ENCODE measurements at regions not wholly inside any gene's neighbourhood (a gene's known extent, or its start where the extent isn't known, plus 50 kb on each side); places are given as distances from the start of the nearest gene placed in this dataset.

DNA sequence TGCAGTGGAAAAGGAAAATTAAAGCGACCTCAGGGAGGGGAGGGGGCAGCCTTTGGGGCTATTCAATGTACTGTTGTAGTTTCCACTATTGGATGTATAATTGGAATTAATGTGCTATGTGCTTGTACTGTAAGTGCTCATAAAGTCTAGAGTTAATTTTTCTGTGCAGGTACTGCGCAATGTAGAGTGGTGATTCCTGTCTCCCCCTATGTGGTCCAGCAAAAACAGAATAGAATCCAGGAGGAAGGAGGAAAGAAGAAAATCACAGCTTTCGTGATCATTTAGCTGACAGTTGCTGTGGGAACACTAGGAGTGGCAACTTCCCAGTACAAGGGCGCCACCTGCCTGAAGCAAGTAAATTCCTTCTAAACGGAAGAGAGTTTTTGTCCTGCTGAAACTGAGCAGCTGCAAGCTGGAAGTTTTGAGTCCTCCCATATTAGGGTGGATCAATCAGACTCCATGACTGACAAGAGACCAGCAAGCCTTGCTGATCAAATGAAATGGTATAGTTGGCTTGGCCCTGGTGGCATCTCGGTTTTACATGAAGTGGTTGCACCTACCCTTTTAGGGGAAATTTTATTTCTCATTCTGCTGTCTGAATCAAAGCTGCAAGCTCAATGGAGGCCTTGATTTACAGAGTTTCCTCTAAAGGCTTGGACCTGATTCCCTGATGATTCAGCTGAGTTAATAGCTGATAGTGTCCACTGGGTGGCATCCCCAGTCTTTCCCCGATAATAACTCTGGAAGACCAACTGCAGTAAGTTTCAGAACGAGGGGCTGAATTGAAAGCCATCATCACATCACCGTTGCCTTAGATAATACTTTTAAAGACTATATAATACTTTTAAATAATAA is 299.8 kb downstream of the HGF start:
- H3K4me1 ChIP-seq: peaks cover 6% of the 10 kb centered on the region
- H3K9me3 ChIP-seq: no peaks in the 10 kb centered on the region
- H3K36me3 ChIP-seq: no peaks in the 10 kb centered on the region
- H3K27ac ChIP-seq: no peak overlapping the region
- TF ChIP-seq EP300 (IDR thresholded peaks at IDR 0.05): no peak
- TF ChIP-seq, protein P1, sequence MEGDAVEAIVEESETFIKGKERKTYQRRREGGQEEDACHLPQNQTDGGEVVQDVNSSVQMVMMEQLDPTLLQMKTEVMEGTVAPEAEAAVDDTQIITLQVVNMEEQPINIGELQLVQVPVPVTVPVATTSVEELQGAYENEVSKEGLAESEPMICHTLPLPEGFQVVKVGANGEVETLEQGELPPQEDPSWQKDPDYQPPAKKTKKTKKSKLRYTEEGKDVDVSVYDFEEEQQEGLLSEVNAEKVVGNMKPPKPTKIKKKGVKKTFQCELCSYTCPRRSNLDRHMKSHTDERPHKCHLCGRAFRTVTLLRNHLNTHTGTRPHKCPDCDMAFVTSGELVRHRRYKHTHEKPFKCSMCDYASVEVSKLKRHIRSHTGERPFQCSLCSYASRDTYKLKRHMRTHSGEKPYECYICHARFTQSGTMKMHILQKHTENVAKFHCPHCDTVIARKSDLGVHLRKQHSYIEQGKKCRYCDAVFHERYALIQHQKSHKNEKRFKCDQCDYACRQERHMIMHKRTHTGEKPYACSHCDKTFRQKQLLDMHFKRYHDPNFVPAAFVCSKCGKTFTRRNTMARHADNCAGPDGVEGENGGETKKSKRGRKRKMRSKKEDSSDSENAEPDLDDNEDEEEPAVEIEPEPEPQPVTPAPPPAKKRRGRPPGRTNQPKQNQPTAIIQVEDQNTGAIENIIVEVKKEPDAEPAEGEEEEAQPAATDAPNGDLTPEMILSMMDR (IDR thresholded peaks at IDR 0.05): peak; percentile 22 to 49
- no peak for TF ChIP-seq POLR2AphosphoS5 (IDR thresholded peaks at IDR 0.05)
- WGBS: 34% methylated on average over 9 of the region's 9 CpGs
- DNase-seq (ENCODE audit: low spot score in 2 of 2): peak in 1 of 2 donors; percentile 71
- H3K27me3 ChIP-seq: no peaks in the 10 kb centered on the region
- H3K4me3 ChIP-seq: no peak overlapping the region

DNA sequence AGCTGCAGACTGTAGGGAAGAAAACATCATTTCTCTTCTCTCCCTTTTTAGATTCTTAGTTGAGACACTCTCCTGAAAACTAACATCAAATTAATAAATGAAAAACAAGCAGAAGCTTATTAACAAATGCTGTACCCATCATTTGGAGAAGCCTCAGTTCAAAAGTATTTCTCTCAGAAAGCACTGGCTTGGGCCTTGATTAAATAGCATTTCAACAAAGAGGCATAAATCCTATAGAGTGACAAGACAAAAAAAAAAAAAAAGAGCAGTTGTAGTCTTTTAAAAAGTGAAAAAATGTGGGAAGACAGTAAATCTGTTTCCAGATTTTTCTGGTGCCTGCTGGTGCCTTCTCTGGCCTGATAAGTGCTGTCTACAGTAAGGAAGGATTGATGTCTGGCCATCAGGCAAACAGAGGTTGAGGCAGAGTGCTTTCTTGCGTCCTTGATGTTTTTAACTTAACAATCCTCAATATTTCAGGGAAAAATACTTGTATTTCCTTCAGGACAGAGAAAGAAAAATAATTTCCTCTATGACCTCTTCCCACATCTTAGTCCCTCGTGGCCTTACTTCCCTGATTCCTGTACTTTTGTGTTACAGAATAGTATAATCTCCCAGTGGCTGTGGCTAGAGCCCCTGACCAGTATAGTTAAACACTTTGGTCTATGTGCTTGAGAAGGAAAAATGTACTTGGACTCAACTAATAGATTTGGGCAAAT is 300.5 kb downstream of the HGF start:
- peaks cover 6% of the 10 kb centered on the region for H3K4me1 ChIP-seq
- no peaks in the 10 kb centered on the region for H3K27me3 ChIP-seq
- H3K27ac ChIP-seq: no peak overlapping the region
- no peaks in the 10 kb centered on the region for H3K9me3 ChIP-seq
- no peaks in the 10 kb centered on the region for H3K36me3 ChIP-seq
- TF ChIP-seq, protein P1 (IDR thresholded peaks at IDR 0.05): no peak
- TF ChIP-seq POLR2AphosphoS5 (IDR thresholded peaks at IDR 0.05): no peak
- TF ChIP-seq EP300 (IDR thresholded peaks at IDR 0.05): no peak
- no peak for TF ChIP-seq POLR2A (IDR thresholded peaks at IDR 0.05)
- no peak for DNase-seq (ENCODE audit: low spot score in 2 of 2)
- 61% methylated on average over 2 of the region's 2 CpGs for WGBS
- no peak overlapping the region for H3K4me3 ChIP-seq

DNA sequence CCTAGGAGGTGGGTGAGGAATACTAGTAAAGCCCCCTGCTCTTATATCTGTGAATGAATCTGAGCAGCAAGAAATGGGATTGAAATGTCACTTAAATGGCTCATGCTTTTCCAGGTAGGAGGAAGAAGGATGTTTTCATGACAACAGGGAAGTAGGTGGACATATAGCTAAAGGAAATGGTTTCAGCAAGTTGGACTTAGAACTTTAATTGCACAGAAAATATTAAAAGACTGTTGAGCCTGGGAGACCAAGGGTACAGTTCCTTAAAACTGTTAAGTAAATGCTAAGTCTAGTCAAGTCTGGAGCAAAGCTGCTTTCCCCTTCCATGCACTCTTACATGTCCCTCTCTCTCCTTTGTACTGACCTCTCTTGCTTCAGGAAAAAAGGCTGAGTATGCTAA is 301.3 kb downstream of the HGF start:
- no peak overlapping the region for H3K27ac ChIP-seq
- H3K36me3 ChIP-seq: no peaks in the 10 kb centered on the region
- H3K4me1 ChIP-seq: peaks cover 6% of the 10 kb centered on the region
- no peak for TF ChIP-seq POLR2A (IDR thresholded peaks at IDR 0.05)
- TF ChIP-seq, protein P1 (IDR thresholded peaks at IDR 0.05): no peak
- no peak for TF ChIP-seq POLR2AphosphoS5 (IDR thresholded peaks at IDR 0.05)
- TF ChIP-seq EP300 (IDR thresholded peaks at IDR 0.05): no peak
- H3K4me3 ChIP-seq: no peak overlapping the region
- DNase-seq (ENCODE audit: low spot score in 2 of 2): no peak
- no peaks in the 10 kb centered on the region for H3K9me3 ChIP-seq
- no peaks in the 10 kb centered on the region for H3K27me3 ChIP-seq

GRCh38 chr7:81467964-81468363 is 301.9 kb downstream of the HGF start:
- Histone ChIP-seq H3K4me1 (peaks cover 6% of the 10 kb centered on the region), H3K4me3 (no peak overlapping the region), H3K9me3 (no peaks in the 10 kb centered on the region), H3K27ac (no peak overlapping the region), H3K27me3 (no peaks in the 10 kb centered on the region), H3K36me3 (no peaks in the 10 kb centered on the region)
- no peak for DNase-seq (ENCODE audit: low spot score in 2 of 2)
- 90% methylated on average over 4 of the region's 4 CpGs for WGBS
- TF ChIP-seq POLR2A (IDR thresholded peaks at IDR 0.05): no peak
- TF ChIP-seq POLR2AphosphoS5 (IDR thresholded peaks at IDR 0.05): no peak
- TF ChIP-seq EP300 (IDR thresholded peaks at IDR 0.05): no peak
- TF ChIP-seq, protein P1 (IDR thresholded peaks at IDR 0.05): no peak

- Histone ChIP-seq H3K4me1 (no peaks in the 10 kb centered on the region), H3K27me3 (no peaks in the 10 kb centered on the region), H3K27ac (no peak overlapping the region), H3K9me3 (no peaks in the 10 kb centered on the region), H3K4me3 (no peak overlapping the region), H3K36me3 (no peaks in the 10 kb centered on the region)
- 83% methylated on average over 1 of the region's 1 CpG for WGBS
- DNase-seq (ENCODE audit: low spot score in 2 of 2): no peak
- TF ChIP-seq EP300 (IDR thresholded peaks at IDR 0.05) (no peak), POLR2A (IDR thresholded peaks at IDR 0.05) (no peak), POLR2AphosphoS5 (IDR thresholded peaks at IDR 0.05) (no peak)
- TF ChIP-seq, protein P1 (IDR thresholded peaks at IDR 0.05): no peak
These were observed 307.2 kb downstream of the HGF start for GRCh38 chr7:81462672-81463071.

Data from suprapubic skin (tissue), 4 donors.